ENCODE measurements at regions not wholly inside any gene's neighbourhood (a gene's known extent, or its start where the extent isn't known, plus 50 kb on each side); places are given as distances from the start of the nearest gene placed in this dataset.

- no peak for DNase-seq (ENCODE audit: low spot score)
Observed at GRCh38 chr2:104447831-104448434, 406.0 kb upstream of the POU3F3 start.

- no peak for DNase-seq (ENCODE audit: low spot score)
Observed at GRCh38 chr2:104448661-104449440, 405.1 kb upstream of the POU3F3 start.

- DNase-seq (ENCODE audit: low spot score): no peak
Observed at GRCh38 chr2:104452558-104452957, 401.4 kb upstream of the POU3F3 start.

GRCh38 chr2:104462731-104463130, 391.2 kb upstream of the POU3F3 start:
- no peak for DNase-seq (ENCODE audit: low spot score)

GRCh38 chr2:104465981-104466380, 387.9 kb upstream of the POU3F3 start:
- no peak for DNase-seq (ENCODE audit: low spot score)

- no peak for DNase-seq (ENCODE audit: low spot score)
Observed at GRCh38 chr2:104468846-104469245, 385.1 kb upstream of the POU3F3 start.

GRCh38 chr2:104472076-104472475, 381.8 kb upstream of the POU3F3 start:
- DNase-seq (ENCODE audit: low spot score): no peak

- no peak for DNase-seq (ENCODE audit: low spot score)
Observed at GRCh38 chr2:104473546-104473945, 380.4 kb upstream of the POU3F3 start.

GRCh38 chr2:104474716-104475115, 379.2 kb upstream of the POU3F3 start:
- DNase-seq (ENCODE audit: low spot score): no peak

- no peak for DNase-seq (ENCODE audit: low spot score)
Observed at GRCh38 chr2:104476075-104476474, 377.8 kb upstream of the POU3F3 start.

GRCh38 chr2:104476563-104476988, 377.3 kb upstream of the POU3F3 start:
- no peak for DNase-seq (ENCODE audit: low spot score)

- DNase-seq (ENCODE audit: low spot score): no peak
Observed at GRCh38 chr2:104481341-104481740, 372.6 kb upstream of the POU3F3 start.

- no peak for DNase-seq (ENCODE audit: low spot score)
Observed at GRCh38 chr2:104487366-104487765, 366.5 kb upstream of the POU3F3 start.

- no peak for DNase-seq (ENCODE audit: low spot score)
Observed at GRCh38 chr2:104493698-104494097, 360.2 kb upstream of the POU3F3 start.

- DNase-seq (ENCODE audit: low spot score): no peak
Observed at GRCh38 chr2:104501342-104501741, 352.6 kb upstream of the POU3F3 start.

- no peak for DNase-seq (ENCODE audit: low spot score)
Observed at GRCh38 chr2:104501929-104502328, 352.0 kb upstream of the POU3F3 start.

- peak; percentile 36 for DNase-seq (ENCODE audit: low spot score)
Observed at GRCh38 chr2:104502901-104503300, 351.0 kb upstream of the POU3F3 start.

GRCh38 chr2:104504331-104505073, 349.4 kb upstream of the POU3F3 start:
- DNase-seq (ENCODE audit: low spot score): no peak

GRCh38 chr2:104518256-104518655, 335.7 kb upstream of the POU3F3 start:
- DNase-seq (ENCODE audit: low spot score): no peak

GRCh38 chr2:104521247-104521646, 332.7 kb upstream of the POU3F3 start:
- DNase-seq (ENCODE audit: low spot score): no peak

- no peak for DNase-seq (ENCODE audit: low spot score)
Observed at GRCh38 chr2:104523921-104524320, 330.0 kb upstream of the POU3F3 start.

GRCh38 chr2:104528101-104528500, 325.8 kb upstream of the POU3F3 start:
- no peak for DNase-seq (ENCODE audit: low spot score)

GRCh38 chr2:104531122-104531521, 322.8 kb upstream of the POU3F3 start:
- DNase-seq (ENCODE audit: low spot score): no peak
